HG03045 (cell line): ENCODE measurements at regions not wholly inside any gene's neighbourhood (a gene's known extent, or its start where the extent isn't known, plus 50 kb on each side); places are given as distances from the start of the nearest gene placed in this dataset.

ENCODE experiments used
- ATAC-seq: cut with Tn5 transposase; IDR thresholded peaks from one replicate; pipeline ENCODE4 v1.9.1; 2021; ENCODE audit warnings: mild to moderate bottlenecking, moderate library complexity; ENCODE audit not compliant: unreplicated experiment

- ATAC-seq = no peak
Observed at GRCh38 chr5:124399426-124399961, 346.9 kb downstream of the ZNF608 start.

- ATAC-seq = no peak
Observed at GRCh38 chr5:124398460-124398859, 348.0 kb downstream of the ZNF608 start.

GRCh38 chr5:124397317-124397716, 349.1 kb downstream of the ZNF608 start:
- no peak for ATAC-seq

- ATAC-seq = no peak
Observed at GRCh38 chr5:124395926-124396325, 350.5 kb downstream of the ZNF608 start.

GRCh38 chr5:124395287-124395686, 351.2 kb downstream of the ZNF608 start:
- no peak for ATAC-seq

- ATAC-seq = no peak
Observed at GRCh38 chr5:124394700-124395245, 351.7 kb downstream of the ZNF608 start.

- ATAC-seq = no peak
Observed at GRCh38 chr5:124393584-124394379, 352.7 kb downstream of the ZNF608 start.

GRCh38 chr5:124383693-124384092, 362.7 kb downstream of the ZNF608 start:
- ATAC-seq = no peak

- ATAC-seq = no peak
Observed at GRCh38 chr5:124377386-124377785, 369.1 kb downstream of the ZNF608 start.

- no peak for ATAC-seq
Observed at GRCh38 chr5:124373883-124374282, 372.6 kb downstream of the ZNF608 start.

- no peak for ATAC-seq
Observed at GRCh38 chr5:124372457-124372856, 374.0 kb downstream of the ZNF608 start.

GRCh38 chr5:124371111-124371706, 375.2 kb downstream of the ZNF608 start:
- ATAC-seq = no peak

- no peak for ATAC-seq
Observed at GRCh38 chr5:124370601-124371000, 375.8 kb downstream of the ZNF608 start.

GRCh38 chr5:124365361-124365801, 381.1 kb downstream of the ZNF608 start:
- ATAC-seq = no peak

GRCh38 chr5:124355928-124356327, 390.5 kb downstream of the ZNF608 start:
- no peak for ATAC-seq

GRCh38 chr5:124353016-124353415, 393.4 kb downstream of the ZNF608 start:
- no peak for ATAC-seq

GRCh38 chr5:124352312-124352711, 394.1 kb downstream of the ZNF608 start:
- no peak for ATAC-seq

- no peak for ATAC-seq
Observed at GRCh38 chr5:124349931-124350330, 396.5 kb downstream of the ZNF608 start.

GRCh38 chr5:124343451-124343867, 403.0 kb downstream of the ZNF608 start:
- ATAC-seq = peak; percentile 52

GRCh38 chr5:124342986-124343385, 403.5 kb downstream of the ZNF608 start:
- ATAC-seq = no peak

- no peak for ATAC-seq
Observed at GRCh38 chr5:124342584-124342983, 403.9 kb downstream of the ZNF608 start.

- no peak for ATAC-seq
Observed at GRCh38 chr5:124342027-124342471, 404.4 kb downstream of the ZNF608 start.
